Loucy (cell line): ENCODE measurements at regions not wholly inside any gene's neighbourhood (a gene's known extent, or its start where the extent isn't known, plus 50 kb on each side); places are given as distances from the start of the nearest gene placed in this dataset.

Source experiments
- H2AFZ ChIP-seq: fragments of 200-600 bp; sonication (generic); 2 replicates; pipeline ENCODE4 v1.6.0; 2016; ENCODE audit warnings: antibody characterized with exemption, mild to moderate bottlenecking, low read length, moderate library complexity
- H3F3A ChIP-seq: fragments of 200-600 bp; 2 replicates; pipeline ENCODE4 v1.6.0; 2016; ENCODE audit warnings: antibody characterized with exemption, low read depth, mild to moderate bottlenecking
- H3K27me3 ChIP-seq: fragments of 200-600 bp; sonication (generic); 2 replicates; pipeline ENCODE4 v1.6.1; 2014; ENCODE audit warnings: low read length, mild to moderate bottlenecking; ENCODE audit not compliant: insufficient read depth, poor library complexity, severe bottlenecking
- H3K36me3 ChIP-seq: fragments of 200-600 bp; sonication (generic); 2 replicates; pipeline ENCODE4 v1.6.1; 2016; ENCODE audit warnings: low read length; ENCODE audit not compliant: insufficient read depth
- H3K4me1 ChIP-seq: fragments of 200-600 bp; sonication (generic); 2 replicates; pipeline ENCODE4 v1.5.1; 2014; ENCODE audit warnings: low read length, mild to moderate bottlenecking; ENCODE audit not compliant: insufficient read depth, poor library complexity, severe bottlenecking
- H3K4me2 ChIP-seq: fragments of 200-600 bp; sonication (generic); 2 replicates; pipeline ENCODE4 v1.6.0; 2014; ENCODE audit warnings: antibody characterized with exemption, low read length, low read depth, mild to moderate bottlenecking; ENCODE audit not compliant: poor library complexity, severe bottlenecking
- H3K4me3 ChIP-seq: fragments of 200-600 bp; sonication (generic); 2 replicates; pipeline ENCODE4 v1.5.1; 2014; ENCODE audit warnings: low read length, mild to moderate bottlenecking, mixed read lengths; ENCODE audit not compliant: poor library complexity, severe bottlenecking
- H3K79me2 ChIP-seq: fragments of 200-600 bp; sonication (generic); 2 replicates; pipeline ENCODE4 v1.6.1; 2014; ENCODE audit warnings: low read length; ENCODE audit not compliant: insufficient read depth
- H3K9ac ChIP-seq: fragments of 200-600 bp; sonication (generic); 2 replicates; pipeline ENCODE4 v1.6.0; 2014; ENCODE audit warnings: mild to moderate bottlenecking, low read depth, low read length, moderate library complexity; ENCODE audit not compliant: poor library complexity, severe bottlenecking
- H3K9me2 ChIP-seq: fragments of 200-600 bp; sonication (generic); replicated peaks from 2 replicates; pipeline ENCODE4 v1.6.1; 2016; ENCODE audit warnings: low read depth, low read length, mixed read lengths
- H3K9me3 ChIP-seq: fragments of 200-600 bp; sonication (generic); 2 replicates; pipeline ENCODE4 v1.6.1; 2014; ENCODE audit warnings: mild to moderate bottlenecking, antibody characterized with exemption, low read length, low read depth; ENCODE audit not compliant: insufficient read depth
- H4K20me1 ChIP-seq: fragments of 200-600 bp; sonication (generic); 2 replicates; pipeline ENCODE4 v1.6.0; 2014; ENCODE audit warnings: antibody characterized with exemption, low read length, mild to moderate bottlenecking; ENCODE audit not compliant: insufficient read depth, poor library complexity, severe bottlenecking
- EZH2phosphoT487 ChIP-seq: fragments of 200-600 bp; IDR thresholded peaks from 2 replicates; pipeline ENCODE4 v1.6.1; 2018; ENCODE audit warnings: antibody characterized with exemption, mild to moderate bottlenecking, moderate library complexity, borderline replicate concordance
- TF ChIP-seq, protein P1 (sequence below): fragments of 200-600 bp; sonication (generic); conservative IDR thresholded peaks from 2 replicates; pipeline ENCODE4 v1.5.1; 2014; ENCODE audit warnings: mild to moderate bottlenecking, antibody characterized with exemption, low read length

GRCh38 chr16:86356804-86357203 lies 153.5 kb upstream of the FOXF1 start:
- Histone ChIP-seq H2AFZ (no peak overlapping the region), H3K4me2 (no peak overlapping the region), H3K9me3 (no peaks in the 10 kb centered on the region; the same call in 1 of the 2 replicates), H3K27me3 (no peaks in the 10 kb centered on the region), H3K79me2 (no peaks in the 10 kb centered on the region), H3K9ac (no peak overlapping the region), H4K20me1 (no peaks in the 10 kb centered on the region), H3F3A (no peaks in the 10 kb centered on the region), H3K4me1 (no peaks in the 10 kb centered on the region), H3K4me3 (no peak overlapping the region), H3K36me3 (no peaks in the 10 kb centered on the region), H3K9me2 (no peaks in the 10 kb centered on the region)
- TF ChIP-seq, protein P1, sequence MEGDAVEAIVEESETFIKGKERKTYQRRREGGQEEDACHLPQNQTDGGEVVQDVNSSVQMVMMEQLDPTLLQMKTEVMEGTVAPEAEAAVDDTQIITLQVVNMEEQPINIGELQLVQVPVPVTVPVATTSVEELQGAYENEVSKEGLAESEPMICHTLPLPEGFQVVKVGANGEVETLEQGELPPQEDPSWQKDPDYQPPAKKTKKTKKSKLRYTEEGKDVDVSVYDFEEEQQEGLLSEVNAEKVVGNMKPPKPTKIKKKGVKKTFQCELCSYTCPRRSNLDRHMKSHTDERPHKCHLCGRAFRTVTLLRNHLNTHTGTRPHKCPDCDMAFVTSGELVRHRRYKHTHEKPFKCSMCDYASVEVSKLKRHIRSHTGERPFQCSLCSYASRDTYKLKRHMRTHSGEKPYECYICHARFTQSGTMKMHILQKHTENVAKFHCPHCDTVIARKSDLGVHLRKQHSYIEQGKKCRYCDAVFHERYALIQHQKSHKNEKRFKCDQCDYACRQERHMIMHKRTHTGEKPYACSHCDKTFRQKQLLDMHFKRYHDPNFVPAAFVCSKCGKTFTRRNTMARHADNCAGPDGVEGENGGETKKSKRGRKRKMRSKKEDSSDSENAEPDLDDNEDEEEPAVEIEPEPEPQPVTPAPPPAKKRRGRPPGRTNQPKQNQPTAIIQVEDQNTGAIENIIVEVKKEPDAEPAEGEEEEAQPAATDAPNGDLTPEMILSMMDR: no peak
- TF ChIP-seq EZH2phosphoT487: no peak

- Histone ChIP-seq H3K36me3 (no peaks in the 10 kb centered on the region), H4K20me1 (no peaks in the 10 kb centered on the region), H3K4me2 (no peak overlapping the region), H3K9me2 (no peaks in the 10 kb centered on the region), H3K79me2 (no peaks in the 10 kb centered on the region), H2AFZ (no peak overlapping the region), H3K9ac (no peak overlapping the region), H3F3A (no peaks in the 10 kb centered on the region), H3K9me3 (no peaks in the 10 kb centered on the region; the same call in 1 of the 2 replicates), H3K4me3 (no peak overlapping the region), H3K4me1 (no peaks in the 10 kb centered on the region), H3K27me3 (no peaks in the 10 kb centered on the region)
- no peak for TF ChIP-seq EZH2phosphoT487
- TF ChIP-seq, protein P1: no peak
These were observed 153.0 kb upstream of the FOXF1 start for GRCh38 chr16:86357303-86357702.

DNA sequence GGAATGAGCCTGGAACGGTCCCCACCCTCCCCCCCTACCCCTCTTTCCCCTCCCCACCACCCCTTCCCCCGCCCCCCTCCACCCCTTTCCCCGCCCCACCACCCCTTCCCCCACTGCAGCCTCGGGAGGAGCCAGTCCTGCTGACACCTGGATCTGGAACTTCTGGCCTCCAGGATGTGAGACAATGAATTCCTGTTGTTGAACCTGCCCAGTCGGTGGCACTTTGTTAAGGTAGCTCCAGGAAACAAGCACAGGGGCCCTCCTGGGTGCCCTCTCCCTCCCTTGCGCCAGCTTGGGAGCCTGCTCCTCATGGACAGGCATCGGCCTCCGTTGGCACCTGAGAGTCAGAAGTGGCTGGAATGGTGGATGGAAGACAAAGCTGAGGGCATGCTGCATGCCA lies 152.4 kb upstream of the FOXF1 start:
- Histone ChIP-seq H3F3A (no peaks in the 10 kb centered on the region), H3K36me3 (no peaks in the 10 kb centered on the region), H3K4me1 (no peaks in the 10 kb centered on the region), H3K4me3 (no peak overlapping the region), H3K9ac (no peak overlapping the region), H3K9me2 (no peaks in the 10 kb centered on the region), H3K79me2 (no peaks in the 10 kb centered on the region), H3K4me2 (no peak overlapping the region), H3K27me3 (no peaks in the 10 kb centered on the region), H2AFZ (no peak overlapping the region), H3K9me3 (no peaks in the 10 kb centered on the region; the same call in 1 of the 2 replicates), H4K20me1 (no peaks in the 10 kb centered on the region)
- TF ChIP-seq, protein P1: no peak
- no peak for TF ChIP-seq EZH2phosphoT487
